Adrenal gland (tissue), 5 donors: ENCODE measurements at regions not wholly inside any gene's neighbourhood (a gene's known extent, or its start where the extent isn't known, plus 50 kb on each side); places are given as distances from the start of the nearest gene placed in this dataset.

ENCODE experiments used
- CTCF ChIP-seq, 6 experiments: fragments of 450-650 bp in 4 of 6; fragments of 200-600 bp in 2 of 6; sonication (generic) in 1 of 6; IDR thresholded peaks; 1 replicate in 5 of 6; 2 replicates in 1 of 6; pipeline versions ENCODE4 v1.5.1 to v1.8.0; 2016 to 2021; ENCODE audit warnings: antibody characterized with exemption in 6 of 6, mild to moderate bottlenecking in 2 of 6, moderate library complexity in 1 of 6
- POLR2A ChIP-seq, 2 donors: fragments of 450-650 bp; IDR thresholded peaks; one replicate each; pipeline ENCODE4 v1.6.1; 2017; ENCODE audit warnings: antibody characterized with exemption in 2 of 2, mild to moderate bottlenecking in 2 of 2, moderate library complexity in 1 of 2
- donor health status: DM: no; HTN: no; CAD: no.

GRCh38 chr20:61135266-61135665 is 116.8 kb upstream of the CDH4 start:
- no peak for TF ChIP-seq CTCF (IDR thresholded peaks at IDR 0.05)
- no peak for TF ChIP-seq POLR2A (IDR thresholded peaks at IDR 0.05)
